Hepatocyte (in vitro differentiated cells): ENCODE measurements at regions not wholly inside any gene's neighbourhood (a gene's known extent, or its start where the extent isn't known, plus 50 kb on each side); places are given as distances from the start of the nearest gene placed in this dataset.

Source experiments
- CTCF ChIP-seq: fragments of 200-600 bp; sonication (generic); IDR thresholded peaks from 2 replicates; pipeline ENCODE4 v1.5.1; 2016; ENCODE audit warnings: antibody characterized with exemption, mild to moderate bottlenecking; ENCODE audit not compliant: poor library complexity
- EZH2 ChIP-seq: fragments of 200-600 bp; sonication (generic); IDR thresholded peaks from 2 replicates; pipeline ENCODE4 v1.6.1; 2016; ENCODE audit warnings: antibody characterized with exemption, mild to moderate bottlenecking, borderline replicate concordance
- EZH2phosphoT487 ChIP-seq: fragments of 200-600 bp; sonication (generic); IDR thresholded peaks from one replicate; pipeline ENCODE4 v1.6.1; 2018; ENCODE audit warnings: antibody characterized with exemption, mild to moderate bottlenecking, low read depth, moderate library complexity; ENCODE audit not compliant: unreplicated experiment, severe bottlenecking

GRCh38 chr3:87077355-87077754 is 86.4 kb upstream of the VGLL3 start:
- no peak for TF ChIP-seq CTCF
- TF ChIP-seq EZH2: no peak
- no peak for TF ChIP-seq EZH2phosphoT487
